SK-N-SH treated with all-trans-retinoic acid at 6 μM for 48 hours (cell line): ENCODE measurements at regions not wholly inside any gene's neighbourhood (a gene's known extent, or its start where the extent isn't known, plus 50 kb on each side); places are given as distances from the start of the nearest gene placed in this dataset.

Source experiments
- ATAC-seq: fragments of 200-7000 bp; cut with Tn5 transposase; 3 replicates; pipeline ENCODE4 v1.9.1; 2020; ENCODE audit warnings: mild to moderate bottlenecking, moderate library complexity
- ARNTL ChIP-seq: fragments of 450-650 bp; formaldehyde crosslinking; IDR thresholded peaks from 2 replicates; pipeline ENCODE4 v1.5.0; 2020; ENCODE audit warnings: low read depth, mild to moderate bottlenecking, moderate library complexity, borderline replicate concordance
- BACH2 ChIP-seq: fragments of 250-450 bp; sonication (Bioruptor Pico); IDR thresholded peaks from 2 replicates; pipeline ENCODE4 v1.9.0; 2021; ENCODE audit warnings: mild to moderate bottlenecking, borderline replicate concordance
- CSDC2 ChIP-seq: fragments of 250-450 bp; sonication (Bioruptor Pico); IDR thresholded peaks from 2 replicates; pipeline ENCODE4 v1.5.0; 2020; ENCODE audit warnings: mild to moderate bottlenecking, moderate library complexity
- ESRRG ChIP-seq: fragments of 250-450 bp; sonication (Bioruptor Pico); IDR thresholded peaks from 2 replicates; pipeline ENCODE4 v1.6.1; 2021; ENCODE audit warnings: mild to moderate bottlenecking
- GLIS3 ChIP-seq: fragments of 250-450 bp; sonication (Bioruptor Pico); IDR thresholded peaks from 2 replicates; pipeline ENCODE4 v1.5.0; 2020; ENCODE audit warnings: mild to moderate bottlenecking, moderate library complexity
- ISL1 ChIP-seq: fragments of 250-450 bp; sonication (Bioruptor Pico); IDR thresholded peaks from 2 replicates; pipeline ENCODE4 v2.1.2; 2022; ENCODE audit warnings: mild to moderate bottlenecking, moderate library complexity
- OSR1 ChIP-seq: fragments of 250-450 bp; sonication (Bioruptor Pico); IDR thresholded peaks from 2 replicates; pipeline ENCODE4 v1.8.0; 2022; ENCODE audit warnings: moderate library complexity, mild to moderate bottlenecking, inconsistent platforms
- PPARA ChIP-seq: fragments of 250-450 bp; sonication (Bioruptor Pico); IDR thresholded peaks from 2 replicates; pipeline ENCODE4 v1.5.0; 2020; ENCODE audit warnings: mild to moderate bottlenecking, borderline replicate concordance
- RARB ChIP-seq: fragments of 250-450 bp; sonication (Bioruptor Pico); IDR thresholded peaks from 2 replicates; pipeline ENCODE4 v1.8.0; 2021; ENCODE audit warnings: mild to moderate bottlenecking, moderate library complexity
- SNAI2 ChIP-seq: fragments of 250-450 bp; sonication (Bioruptor Pico); IDR thresholded peaks from 2 replicates; pipeline ENCODE4 v1.5.0; 2020; ENCODE audit warnings: mild to moderate bottlenecking, moderate library complexity
- TCF4 ChIP-seq: fragments of 250-450 bp; sonication (Bioruptor Pico); IDR thresholded peaks from 2 replicates; pipeline ENCODE4 v1.8.0; 2021; ENCODE audit warnings: mild to moderate bottlenecking, moderate library complexity, borderline replicate concordance
- TOX ChIP-seq: fragments of 250-450 bp; sonication (Bioruptor Pico); IDR thresholded peaks from 2 replicates; pipeline ENCODE4 v1.8.0; 2021; ENCODE audit warnings: mild to moderate bottlenecking, moderate library complexity, borderline replicate concordance
- TSHZ2 ChIP-seq: fragments of 250-450 bp; sonication (Bioruptor Pico); IDR thresholded peaks from 2 replicates; pipeline ENCODE4 v1.5.0; 2020; ENCODE audit warnings: mild to moderate bottlenecking, moderate library complexity
- ZC3H10 ChIP-seq: fragments of 250-450 bp; sonication (Bioruptor Pico); IDR thresholded peaks from 2 replicates; pipeline ENCODE4 v1.5.1; 2021; ENCODE audit warnings: mild to moderate bottlenecking, moderate library complexity
- ZFP30 ChIP-seq: fragments of 450-650 bp; formaldehyde crosslinking; IDR thresholded peaks from 2 replicates; pipeline ENCODE4 v1.5.0; 2022; ENCODE audit warnings: mild to moderate bottlenecking, moderate library complexity
- ZNF565 ChIP-seq: fragments of 450-650 bp; formaldehyde crosslinking; conservative IDR thresholded peaks from 2 replicates; pipeline ENCODE4 v1.5.0; 2020; ENCODE audit warnings: low read depth, mild to moderate bottlenecking, moderate library complexity
- ZNF70 ChIP-seq: fragments of 450-650 bp; formaldehyde crosslinking; IDR thresholded peaks from 2 replicates; pipeline ENCODE4 v1.5.0; 2020; ENCODE audit warnings: mild to moderate bottlenecking, moderate library complexity
- ZNF8 ChIP-seq: fragments of 450-650 bp; formaldehyde crosslinking; IDR thresholded peaks from 2 replicates; pipeline ENCODE4 v1.5.0; 2020; ENCODE audit warnings: mild to moderate bottlenecking, moderate library complexity
- TF ChIP-seq, protein P1 (sequence below): fragments of 250-450 bp; sonication (Bioruptor Pico); IDR thresholded peaks from 2 replicates; pipeline ENCODE4 v1.8.0; 2020; ENCODE audit warnings: mild to moderate bottlenecking, moderate library complexity, borderline replicate concordance
- TF ChIP-seq, protein P2 (sequence below): fragments of 250-450 bp; sonication (Bioruptor Pico); IDR thresholded peaks from 2 replicates; pipeline ENCODE4 v1.5.1; 2020; ENCODE audit warnings: low read depth, mild to moderate bottlenecking, moderate library complexity
- TF ChIP-seq, protein P3 (sequence below): fragments of 250-450 bp; sonication (Bioruptor Pico); IDR thresholded peaks from 2 replicates; pipeline ENCODE4 v1.5.1; 2021; ENCODE audit warnings: mild to moderate bottlenecking, moderate library complexity

DNA sequence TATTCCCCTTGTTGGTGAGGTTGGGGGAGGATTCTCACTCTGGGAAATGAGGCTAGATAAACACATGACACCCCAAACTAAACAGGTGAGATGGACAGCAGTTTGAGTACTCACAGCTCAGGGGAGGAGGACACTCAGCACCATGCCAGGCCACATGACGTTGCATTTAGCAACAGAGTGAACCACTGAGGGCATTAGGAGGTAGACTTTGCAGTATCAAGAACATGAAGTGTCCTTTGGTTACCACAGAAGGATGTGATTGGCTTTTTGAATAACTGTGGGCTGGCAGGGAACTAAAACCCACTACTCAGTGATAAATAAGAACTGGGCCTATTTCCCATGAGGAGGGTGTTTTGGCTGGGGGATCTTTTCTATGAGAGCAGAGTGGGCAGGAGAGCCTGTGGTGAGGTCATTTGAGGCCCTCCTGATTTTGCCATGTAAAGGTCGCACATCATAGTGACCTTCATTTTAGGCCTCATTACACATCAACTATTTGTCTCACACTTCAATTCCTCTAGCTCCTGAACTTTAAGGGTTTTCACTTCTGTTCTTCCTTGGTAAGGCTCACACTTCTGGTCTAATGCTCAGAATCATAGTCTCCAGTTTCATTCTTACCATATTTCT, 89.8 kb upstream of the PRKD1 start:
- ATAC-seq, result no peak
- no peak for TF ChIP-seq ISL1 (CRISPR knock-in tag)
- TF ChIP-seq, protein P1, sequence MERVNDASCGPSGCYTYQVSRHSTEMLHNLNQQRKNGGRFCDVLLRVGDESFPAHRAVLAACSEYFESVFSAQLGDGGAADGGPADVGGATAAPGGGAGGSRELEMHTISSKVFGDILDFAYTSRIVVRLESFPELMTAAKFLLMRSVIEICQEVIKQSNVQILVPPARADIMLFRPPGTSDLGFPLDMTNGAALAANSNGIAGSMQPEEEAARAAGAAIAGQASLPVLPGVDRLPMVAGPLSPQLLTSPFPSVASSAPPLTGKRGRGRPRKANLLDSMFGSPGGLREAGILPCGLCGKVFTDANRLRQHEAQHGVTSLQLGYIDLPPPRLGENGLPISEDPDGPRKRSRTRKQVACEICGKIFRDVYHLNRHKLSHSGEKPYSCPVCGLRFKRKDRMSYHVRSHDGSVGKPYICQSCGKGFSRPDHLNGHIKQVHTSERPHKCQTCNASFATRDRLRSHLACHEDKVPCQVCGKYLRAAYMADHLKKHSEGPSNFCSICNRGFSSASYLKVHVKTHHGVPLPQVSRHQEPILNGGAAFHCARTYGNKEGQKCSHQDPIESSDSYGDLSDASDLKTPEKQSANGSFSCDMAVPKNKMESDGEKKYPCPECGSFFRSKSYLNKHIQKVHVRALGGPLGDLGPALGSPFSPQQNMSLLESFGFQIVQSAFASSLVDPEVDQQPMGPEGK (CRISPR knock-in tag), result no peak
- TF ChIP-seq OSR1 (CRISPR knock-in tag), result no peak
- no peak for TF ChIP-seq TSHZ2 (CRISPR knock-in tag)
- no peak for TF ChIP-seq SNAI2 (CRISPR knock-in tag)
- no peak for TF ChIP-seq TCF4 (CRISPR knock-in tag)
- no peak for TF ChIP-seq ZC3H10 (CRISPR knock-in tag)
- TF ChIP-seq ZNF8 (CRISPR knock-in tag), result no peak
- TF ChIP-seq, protein P2, sequence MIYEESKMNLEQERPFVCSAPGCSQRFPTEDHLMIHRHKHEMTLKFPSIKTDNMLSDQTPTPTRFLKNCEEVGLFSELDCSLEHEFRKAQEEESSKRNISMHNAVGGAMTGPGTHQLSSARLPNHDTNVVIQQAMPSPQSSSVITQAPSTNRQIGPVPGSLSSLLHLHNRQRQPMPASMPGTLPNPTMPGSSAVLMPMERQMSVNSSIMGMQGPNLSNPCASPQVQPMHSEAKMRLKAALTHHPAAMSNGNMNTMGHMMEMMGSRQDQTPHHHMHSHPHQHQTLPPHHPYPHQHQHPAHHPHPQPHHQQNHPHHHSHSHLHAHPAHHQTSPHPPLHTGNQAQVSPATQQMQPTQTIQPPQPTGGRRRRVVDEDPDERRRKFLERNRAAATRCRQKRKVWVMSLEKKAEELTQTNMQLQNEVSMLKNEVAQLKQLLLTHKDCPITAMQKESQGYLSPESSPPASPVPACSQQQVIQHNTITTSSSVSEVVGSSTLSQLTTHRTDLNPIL (CRISPR knock-in tag), result no peak
- no peak for TF ChIP-seq GLIS3 (CRISPR knock-in tag)
- TF ChIP-seq TOX (CRISPR knock-in tag), result no peak
- no peak for TF ChIP-seq CSDC2 (CRISPR knock-in tag)
- TF ChIP-seq, protein P3, sequence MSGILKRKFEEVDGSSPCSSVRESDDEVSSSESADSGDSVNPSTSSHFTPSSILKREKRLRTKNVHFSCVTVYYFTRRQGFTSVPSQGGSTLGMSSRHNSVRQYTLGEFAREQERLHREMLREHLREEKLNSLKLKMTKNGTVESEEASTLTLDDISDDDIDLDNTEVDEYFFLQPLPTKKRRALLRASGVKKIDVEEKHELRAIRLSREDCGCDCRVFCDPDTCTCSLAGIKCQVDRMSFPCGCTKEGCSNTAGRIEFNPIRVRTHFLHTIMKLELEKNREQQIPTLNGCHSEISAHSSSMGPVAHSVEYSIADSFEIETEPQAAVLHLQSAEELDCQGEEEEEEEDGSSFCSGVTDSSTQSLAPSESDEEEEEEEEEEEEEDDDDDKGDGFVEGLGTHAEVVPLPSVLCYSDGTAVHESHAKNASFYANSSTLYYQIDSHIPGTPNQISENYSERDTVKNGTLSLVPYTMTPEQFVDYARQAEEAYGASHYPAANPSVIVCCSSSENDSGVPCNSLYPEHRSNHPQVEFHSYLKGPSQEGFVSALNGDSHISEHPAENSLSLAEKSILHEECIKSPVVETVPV (CRISPR knock-in tag), result no peak
- no peak for TF ChIP-seq ZNF565 (CRISPR knock-in tag)
- TF ChIP-seq RARB (CRISPR knock-in tag), result no peak
- no peak for TF ChIP-seq PPARA (CRISPR knock-in tag)
- TF ChIP-seq ESRRG (CRISPR knock-in tag), result no peak
- TF ChIP-seq ZNF70 (CRISPR knock-in tag), result no peak
- no peak for TF ChIP-seq ZFP30 (CRISPR knock-in tag)
- no peak for TF ChIP-seq BACH2 (CRISPR knock-in tag)

DNA sequence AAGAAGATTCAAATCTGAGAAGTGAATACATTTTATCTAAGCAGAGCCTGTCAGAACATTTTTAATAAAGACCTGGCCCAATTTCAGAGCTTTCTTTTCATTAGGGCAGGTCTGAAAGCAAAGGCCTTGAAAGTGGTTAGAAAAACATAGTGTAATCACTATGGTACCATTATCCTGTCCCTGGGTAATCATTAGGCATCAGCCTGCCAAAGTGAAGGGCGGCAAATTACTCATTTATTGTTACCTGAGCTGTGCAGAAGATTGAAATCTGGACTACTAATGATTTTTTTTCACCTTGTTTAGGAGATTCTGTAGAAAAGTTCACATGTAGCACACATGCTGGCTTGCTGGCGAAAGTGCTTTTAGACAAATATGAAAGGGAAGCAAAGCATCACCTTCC, 92.6 kb upstream of the PRKD1 start:
- no peak for ATAC-seq
- TF ChIP-seq SNAI2 (CRISPR knock-in tag) (no peak), TCF4 (CRISPR knock-in tag) (no peak), ESRRG (CRISPR knock-in tag) (no peak), ZNF565 (CRISPR knock-in tag) (no peak), TSHZ2 (CRISPR knock-in tag) (no peak)

- ATAC-seq, result no peak
- TF ChIP-seq CSDC2 (CRISPR knock-in tag) (no peak), ARNTL (CRISPR knock-in tag) (no peak), TSHZ2 (CRISPR knock-in tag) (no peak), BACH2 (CRISPR knock-in tag) (no peak), ZNF8 (CRISPR knock-in tag) (no peak), TCF4 (CRISPR knock-in tag) (no peak)
- TF ChIP-seq, protein P1 (CRISPR knock-in tag), result no peak
Measured at GRCh38 chr14:30020687-30021086, 93.0 kb upstream of the PRKD1 start.
